CD14-positive monocyte (primary cell): ENCODE measurements at regions not wholly inside any gene's neighbourhood (a gene's known extent, or its start where the extent isn't known, plus 50 kb on each side); places are given as distances from the start of the nearest gene placed in this dataset.

Source experiments
- DNase-seq, 3 donors: peaks; one replicate each; pipeline ENCODE4 v3.0.0-alpha.2; 2011 to 2022
- H2AFZ ChIP-seq: 2 replicates; pipeline ENCODE4 v1.6.0; 2012; ENCODE audit warnings: mild to moderate bottlenecking, low read depth, low read length, inconsistent platforms; ENCODE audit not compliant: insufficient read depth, poor library complexity, severe bottlenecking
- H3K27ac ChIP-seq, 2 donors: 1 replicate in 1 of 2; 2 replicates in 1 of 2; pipeline ENCODE4 v1.5.1; 2012 to 2013; ENCODE audit warnings: low read length in 2 of 2, control low read depth in 1 of 2, inconsistent platforms in 1 of 2, low read depth in 1 of 2, mild to moderate bottlenecking in 1 of 2
- H3K27me3 ChIP-seq, 2 donors: one replicate each; pipeline versions ENCODE4 v1.6.0 to v1.6.1; 2011 to 2013; ENCODE audit warnings: low read length in 2 of 2; ENCODE audit not compliant: control insufficient read depth in 2 of 2, insufficient read depth in 2 of 2
- H3K36me3 ChIP-seq, 2 donors: replicated peaks in 1 of 2; 1 replicate in 1 of 2; 2 replicates in 1 of 2; pipeline versions ENCODE4 v1.5.1 to v1.6.1; 2012 to 2013; ENCODE audit warnings: low read length in 2 of 2, control low read depth in 1 of 2, inconsistent platforms in 1 of 2, mild to moderate bottlenecking in 1 of 2; ENCODE audit not compliant: insufficient read depth in 2 of 2, control insufficient read depth in 1 of 2
- H3K4me1 ChIP-seq, 2 donors: 1 replicate in 1 of 2; 2 replicates in 1 of 2; pipeline versions ENCODE4 v1.5.1 to v1.6.1; 2012 to 2013; ENCODE audit warnings: low read length in 2 of 2, control low read depth in 1 of 2, inconsistent platforms in 1 of 2, mild to moderate bottlenecking in 1 of 2, moderate library complexity in 1 of 2; ENCODE audit not compliant: insufficient read depth in 2 of 2, control insufficient read depth in 1 of 2
- H3K4me2 ChIP-seq: replicated peaks from 2 replicates; pipeline ENCODE3; 2012; ENCODE audit warnings: low read length, moderate library complexity, mild to moderate bottlenecking; ENCODE audit not compliant: poor library complexity, severe bottlenecking; ENCODE audit errors: extremely low read depth
- H3K4me3 ChIP-seq, 3 experiments: fragments of 200-600 bp in 1 of 3; sonication (generic) in 1 of 3; replicated peaks in 1 of 3; 1 replicate in 2 of 3; 2 replicates in 1 of 3; pipeline ENCODE4 v1.5.1; 2011 to 2013; ENCODE audit warnings: low read length in 3 of 3, mild to moderate bottlenecking in 3 of 3, control low read depth in 2 of 3, low read depth in 2 of 3, inconsistent platforms in 1 of 3, moderate library complexity in 1 of 3
- H3K79me2 ChIP-seq: 2 replicates; pipeline ENCODE4 v1.6.0; 2012; ENCODE audit warnings: mild to moderate bottlenecking, control low read depth, inconsistent platforms, low read length, moderate library complexity; ENCODE audit not compliant: insufficient read depth
- H3K9ac ChIP-seq: 2 replicates; pipeline ENCODE4 v1.6.0; 2017; ENCODE audit warnings: low read length, mild to moderate bottlenecking; ENCODE audit not compliant: insufficient read depth, poor library complexity, severe bottlenecking
- H3K9me3 ChIP-seq, 2 donors: replicated peaks in 1 of 2; 1 replicate in 1 of 2; 2 replicates in 1 of 2; pipeline versions ENCODE4 v1.5.1 to v1.6.1; 2012 to 2013; ENCODE audit warnings: low read length in 2 of 2, control low read depth in 1 of 2; ENCODE audit not compliant: control insufficient read depth in 1 of 2, insufficient read depth in 1 of 2
- H4K20me1 ChIP-seq: 2 replicates; pipeline ENCODE4 v1.6.0; 2012; ENCODE audit warnings: mild to moderate bottlenecking, low read length, control low read depth, moderate library complexity; ENCODE audit not compliant: insufficient read depth
- H3K27ac Mint-ChIP-seq, 7 donors: one replicate each; pipeline ENCODE4 v1.8.0; 2020; ENCODE audit warnings: mild to moderate bottlenecking in 7 of 7, mixed read lengths in 7 of 7, moderate library complexity in 6 of 7, inconsistent platforms in 2 of 7
- H3K27me3 Mint-ChIP-seq, 3 donors: one replicate each; pipeline ENCODE4 v1.8.0; 2021 to 2022; ENCODE audit warnings: low read depth in 3 of 3, mild to moderate bottlenecking in 3 of 3, mixed read lengths in 3 of 3, moderate library complexity in 3 of 3, inconsistent platforms in 1 of 3
- H3K36me3 Mint-ChIP-seq, 2 donors: one replicate each; pipeline ENCODE4 v1.8.0; 2020; ENCODE audit warnings: mixed read lengths in 2 of 2, inconsistent platforms in 1 of 2, mild to moderate bottlenecking in 1 of 2
- H3K4me1 Mint-ChIP-seq: one replicate; pipeline ENCODE4 v1.8.0; 2020; ENCODE audit warnings: mild to moderate bottlenecking, mixed read lengths
- H3K4me3 Mint-ChIP-seq, 2 donors: one replicate each; pipeline ENCODE4 v1.8.0; 2020; ENCODE audit warnings: mild to moderate bottlenecking in 2 of 2, mixed read lengths in 2 of 2, moderate library complexity in 1 of 2
- H3K9me3 Mint-ChIP-seq, 7 donors: one replicate each; pipeline ENCODE4 v1.8.0; 2020 to 2022; ENCODE audit warnings: mixed read lengths in 7 of 7, mild to moderate bottlenecking in 6 of 7, moderate library complexity in 6 of 7, inconsistent platforms in 2 of 7
- WGBS: methylation state at CpG from one replicate; pipeline ENCODE4 v1.1.5; 2013; ENCODE audit warnings: missing lambda C conversion rate; ENCODE audit not compliant: insufficient coverage; 5-methylcytosine and 5-hydroxymethylcytosine counted together
- intact Hi-C, 2 donors: fragments of 100-400 bp; cut with micrococcal nuclease; formaldehyde crosslinking; loops; one replicate each; pipeline versions ENCODE4 v1.15.0 to v1.15.1; 2023
- TF ChIP-seq, protein P1 (sequence below): fragments of 200-600 bp; IDR thresholded peaks from one replicate; pipeline ENCODE4 v1.8.0; 2022; ENCODE audit warnings: antibody characterized with exemption, mild to moderate bottlenecking

DNA sequence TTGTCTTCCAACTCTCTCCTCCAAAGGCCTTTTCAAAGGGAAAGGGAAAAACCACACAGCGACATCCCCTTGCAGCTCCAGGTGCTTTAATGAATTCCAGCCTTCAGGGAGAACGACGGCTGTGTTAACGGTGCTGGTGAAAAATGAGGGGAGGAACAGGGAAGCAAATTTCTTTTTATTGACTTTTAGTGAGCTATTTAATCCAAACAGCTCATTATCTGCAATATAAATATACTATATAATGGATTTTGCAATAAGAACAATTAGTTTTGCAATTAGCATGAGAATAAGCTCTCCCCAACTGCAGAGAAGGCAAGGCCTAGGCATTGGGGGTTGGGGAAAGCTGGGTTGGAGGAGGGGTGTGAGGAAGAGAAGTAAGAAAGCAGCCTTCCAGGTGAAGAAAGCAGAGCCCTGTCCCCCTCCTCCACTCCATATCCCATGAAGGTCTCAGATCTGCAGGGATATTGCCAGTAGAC, 159.0 kb upstream of the ZC3H12A start:
- Histone ChIP-seq H4K20me1 (no peaks in the 10 kb centered on the region), H3K9me3 (peaks cover 0 to 11% of the 10 kb centered on the region in 2 donors), H3K4me3 (no peak overlapping the region), H3K36me3 (no peaks in the 10 kb centered on the region), H3K79me2 (no peaks in the 10 kb centered on the region), H2AFZ (no peak overlapping the region), H3K4me2 (no peak overlapping the region), H3K27me3 (peaks cover 22 to 55% of the 10 kb centered on the region in 2 donors), H3K4me1 (no peaks in the 10 kb centered on the region), H3K9ac (no peak overlapping the region), H3K27ac (no peak overlapping the region)
- Mint-ChIP-seq H3K4me1 (no peaks in the 10 kb centered on the region), H3K27me3 (peaks cover 44 to 66% (median 53%) of the 10 kb centered on the region in 3 donors), H3K36me3 (no peaks in the 10 kb centered on the region), H3K4me3 (no peak overlapping the region), H3K27ac (no peak overlapping the region), H3K9me3 (peaks cover 0 to 5% (median 0%) of the 10 kb centered on the region in 7 donors)
- DNase-seq: no peak
- intact Hi-C loops: no loop called here
- TF ChIP-seq, protein P1, sequence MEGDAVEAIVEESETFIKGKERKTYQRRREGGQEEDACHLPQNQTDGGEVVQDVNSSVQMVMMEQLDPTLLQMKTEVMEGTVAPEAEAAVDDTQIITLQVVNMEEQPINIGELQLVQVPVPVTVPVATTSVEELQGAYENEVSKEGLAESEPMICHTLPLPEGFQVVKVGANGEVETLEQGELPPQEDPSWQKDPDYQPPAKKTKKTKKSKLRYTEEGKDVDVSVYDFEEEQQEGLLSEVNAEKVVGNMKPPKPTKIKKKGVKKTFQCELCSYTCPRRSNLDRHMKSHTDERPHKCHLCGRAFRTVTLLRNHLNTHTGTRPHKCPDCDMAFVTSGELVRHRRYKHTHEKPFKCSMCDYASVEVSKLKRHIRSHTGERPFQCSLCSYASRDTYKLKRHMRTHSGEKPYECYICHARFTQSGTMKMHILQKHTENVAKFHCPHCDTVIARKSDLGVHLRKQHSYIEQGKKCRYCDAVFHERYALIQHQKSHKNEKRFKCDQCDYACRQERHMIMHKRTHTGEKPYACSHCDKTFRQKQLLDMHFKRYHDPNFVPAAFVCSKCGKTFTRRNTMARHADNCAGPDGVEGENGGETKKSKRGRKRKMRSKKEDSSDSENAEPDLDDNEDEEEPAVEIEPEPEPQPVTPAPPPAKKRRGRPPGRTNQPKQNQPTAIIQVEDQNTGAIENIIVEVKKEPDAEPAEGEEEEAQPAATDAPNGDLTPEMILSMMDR: no peak
- no CpG with 5 or more reads among the region's 4 CpGs for WGBS

DNA sequence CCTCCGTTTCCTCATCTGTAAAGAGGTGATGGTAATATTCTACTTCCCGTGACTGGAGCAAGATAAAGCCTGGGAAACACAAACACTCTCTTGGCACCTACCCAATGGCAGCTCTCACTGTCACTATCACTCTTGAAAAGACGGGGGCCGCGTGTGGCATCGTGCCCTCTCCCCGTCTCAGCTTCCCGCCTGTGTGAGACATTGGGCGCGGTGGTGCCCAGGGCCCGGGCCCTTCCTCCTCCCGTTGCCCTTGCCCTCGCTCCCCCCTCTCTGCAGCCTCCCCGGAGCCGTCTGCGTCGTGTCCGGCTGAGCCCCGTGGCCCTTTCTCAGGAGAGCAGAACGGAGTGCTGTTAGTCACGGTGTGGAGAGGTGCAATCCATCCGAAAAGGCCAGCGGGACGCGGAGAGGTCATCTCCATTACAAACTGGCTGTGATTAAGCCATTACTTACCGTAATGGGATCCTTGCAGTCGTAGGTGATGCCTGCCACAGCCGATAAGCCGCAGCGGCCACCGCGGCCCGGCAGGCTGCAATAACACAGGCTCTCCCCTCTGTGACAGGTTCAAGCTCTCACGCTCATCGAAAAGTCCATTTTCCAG, 156.4 kb upstream of the ZC3H12A start:
- no peaks in the 10 kb centered on the region for H4K20me1 ChIP-seq
- no peak overlapping the region for H2AFZ ChIP-seq
- no peak overlapping the region for H3K27ac ChIP-seq
- no peaks in the 10 kb centered on the region for H3K4me1 ChIP-seq
- Mint-ChIP-seq H3K36me3 (no peaks in the 10 kb centered on the region), H3K9me3 (peaks cover 0 to 5% (median 0%) of the 10 kb centered on the region in 7 donors), H3K4me1 (no peaks in the 10 kb centered on the region), H3K27me3 (peaks cover 43 to 58% (median 50%) of the 10 kb centered on the region in 3 donors), H3K4me3 (peak overlapping the region in 1 of 2 donors; percentile 59), H3K27ac (no peak overlapping the region)
- no peak overlapping the region for H3K9ac ChIP-seq
- DNase-seq: no peak
- peaks cover 0 to 11% of the 10 kb centered on the region in 2 donors for H3K9me3 ChIP-seq
- no peaks in the 10 kb centered on the region for H3K79me2 ChIP-seq
- no peaks in the 10 kb centered on the region for H3K36me3 ChIP-seq
- H3K4me3 ChIP-seq: no peak overlapping the region
- no peak overlapping the region for H3K4me2 ChIP-seq
- TF ChIP-seq, protein P1: no peak
- H3K27me3 ChIP-seq: peaks cover 22 to 55% of the 10 kb centered on the region in 2 donors
- WGBS: 24% methylated on average over 14 of the region's 35 CpGs
- intact Hi-C loops: no loop called here
